SK-N-SH (cell line): ENCODE measurements at regions not wholly inside any gene's neighbourhood (a gene's known extent, or its start where the extent isn't known, plus 50 kb on each side); places are given as distances from the start of the nearest gene placed in this dataset.

Experiments
- CTCF ChIA-PET: fragments of 300-600, 350-600 bp; formaldehyde crosslinking; extraction: SDS; loops from one replicate; lab custom pipeline; 2021; lab: Yijun Ruan, JAX
- POLR2A ChIA-PET: fragments of 350-600 bp; sonication (Branson Sonifier 250); formaldehyde crosslinking; extraction: SDS; loops from one replicate; lab custom pipeline; 2020; ENCODE audit warnings: antibody characterized with exemption, inconsistent platforms; lab: Yijun Ruan, JAX
- DNase-seq: peaks from one replicate; pipeline ENCODE4 v3.0.0; 2012
- H2AFZ ChIP-seq: fragments of 200-600 bp; sonication (generic); 2 replicates; pipeline ENCODE4 v1.8.1; 2016; ENCODE audit warnings: antibody characterized with exemption, mild to moderate bottlenecking, low read depth
- H3F3A ChIP-seq: fragments of 200-600 bp; sonication (generic); replicated peaks from 2 replicates; pipeline ENCODE3; 2016; ENCODE audit warnings: antibody characterized with exemption, mild to moderate bottlenecking; ENCODE audit not compliant: insufficient read depth
- H3K27ac ChIP-seq, 2 experiments: fragments of 200-500 bp in 1 of 2; fragments of 200-600 bp in 1 of 2; sonication (Bioruptor generic) in 1 of 2; sonication (generic), shearing (Covaris generic) in 1 of 2; 2 replicates each; pipeline versions ENCODE4 v1.5.1 to v1.6.1; 2014 to 2016; ENCODE audit warnings: low read depth in 2 of 2, inconsistent platforms in 1 of 2, low read length in 1 of 2, mild to moderate bottlenecking in 1 of 2, mixed read lengths in 1 of 2
- H3K27me3 ChIP-seq: fragments of 200-600 bp; sonication (generic), shearing (Covaris generic); 2 replicates; pipeline ENCODE4 v1.6.1; 2016; ENCODE audit warnings: mixed run types; ENCODE audit not compliant: insufficient read depth
- H3K36me3 ChIP-seq, 2 experiments: fragments of 200-500 bp in 1 of 2; fragments of 200-600 bp in 1 of 2; sonication (Bioruptor generic) in 1 of 2; sonication (generic) in 1 of 2; replicated peaks in 1 of 2; 2 replicates each; pipeline versions ENCODE3 to v1.5.1; 2014 to 2016; ENCODE audit warnings: low read length in 1 of 2, mild to moderate bottlenecking in 1 of 2; ENCODE audit not compliant: insufficient read depth in 2 of 2, control insufficient read depth in 1 of 2
- H3K4me1 ChIP-seq, 2 experiments: fragments of 200-500 bp in 1 of 2; fragments of 200-600 bp in 1 of 2; sonication (Bioruptor generic) in 1 of 2; sonication (generic), shearing (Covaris generic) in 1 of 2; 2 replicates each; pipeline versions ENCODE4 v1.5.1 to v1.6.1; 2014 to 2016; ENCODE audit warnings: low read depth in 1 of 2, low read length in 1 of 2, mixed run types in 1 of 2; ENCODE audit not compliant: insufficient read depth in 2 of 2, control insufficient read depth in 1 of 2
- H3K4me2 ChIP-seq: fragments of 200-600 bp; sonication (generic), shearing (Covaris generic); 2 replicates; pipeline ENCODE4 v1.6.1; 2017; ENCODE audit warnings: mixed run types
- H3K4me3 ChIP-seq, 2 experiments: fragments of 200-500 bp in 1 of 2; fragments of 200-600 bp in 1 of 2; sonication (Bioruptor generic) in 1 of 2; sonication (generic), shearing (Covaris generic) in 1 of 2; 2 replicates each; pipeline versions ENCODE4 v1.5.1 to v1.8.1; 2014 to 2016; ENCODE audit warnings: low read depth in 2 of 2, inconsistent platforms in 1 of 2, low read length in 1 of 2, mild to moderate bottlenecking in 1 of 2, mixed read lengths in 1 of 2, moderate library complexity in 1 of 2
- H3K79me2 ChIP-seq: fragments of 200-600 bp; sonication (generic); 2 replicates; pipeline ENCODE4 v1.8.1; 2017; ENCODE audit warnings: mild to moderate bottlenecking; ENCODE audit not compliant: insufficient read depth
- H3K9ac ChIP-seq: fragments of 200-600 bp; sonication (generic); 2 replicates; pipeline ENCODE4 v1.6.1; 2017; ENCODE audit warnings: mixed run types
- H3K9me2 ChIP-seq: fragments of 200-600 bp; sonication (generic); 2 replicates; pipeline ENCODE4 v1.6.1; 2017; ENCODE audit warnings: mixed run types
- H3K9me3 ChIP-seq: fragments of 200-600 bp; sonication (generic); 2 replicates; pipeline ENCODE4 v1.6.1; 2017; ENCODE audit warnings: mixed run types, mild to moderate bottlenecking, moderate library complexity
- H4K20me1 ChIP-seq: fragments of 200-600 bp; sonication (generic); 2 replicates; pipeline ENCODE4 v1.6.1; 2017; ENCODE audit warnings: mild to moderate bottlenecking, mixed run types; ENCODE audit not compliant: insufficient read depth
- CHD2 ChIP-seq: fragments of 150-350 bp; IDR thresholded peaks from 2 replicates; pipeline ENCODE4 v1.6.1; 2018; ENCODE audit warnings: low read length; ENCODE audit not compliant: partially characterized antibody
- EP300 ChIP-seq, 2 experiments: IDR thresholded peaks; 2 replicates each; pipeline versions ENCODE4 v1.4.0 to v1.6.1; 2012; ENCODE audit warnings: borderline replicate concordance in 1 of 2, low read depth in 1 of 2, low read length in 1 of 2
- FOSL2 ChIP-seq: IDR thresholded peaks from 2 replicates; pipeline ENCODE4 v1.4.0; 2012; ENCODE audit warnings: low read depth, mild to moderate bottlenecking, moderate library complexity, borderline replicate concordance
- GATA2 ChIP-seq: sonication (generic); formaldehyde crosslinking; IDR thresholded peaks from 2 replicates; pipeline ENCODE4 v1.5.0; 2020; ENCODE audit warnings: mild to moderate bottlenecking, missing genetic modification reagents
- MEF2A ChIP-seq: IDR thresholded peaks from 2 replicates; pipeline ENCODE4 v1.4.0; 2012; ENCODE audit warnings: low read depth, borderline replicate concordance
- NFIC ChIP-seq: IDR thresholded peaks from 2 replicates; pipeline ENCODE4 v1.4.0; 2012; ENCODE audit warnings: borderline replicate concordance
- NRF1 ChIP-seq: IDR thresholded peaks from 2 replicates; pipeline ENCODE4 v1.6.1; 2012; ENCODE audit warnings: low read depth, mild to moderate bottlenecking, low read length
- PBX3 ChIP-seq: IDR thresholded peaks from 2 replicates; pipeline ENCODE4; 2012
- POLR2AphosphoS5 ChIP-seq: IDR thresholded peaks from 2 replicates; pipeline ENCODE4 v1.6.1; 2012; ENCODE audit warnings: low read depth, low read length
- RAD21 ChIP-seq: IDR thresholded peaks from 2 replicates; pipeline ENCODE4 v1.6.1; 2012; ENCODE audit warnings: mild to moderate bottlenecking, low read length
- REST ChIP-seq: IDR thresholded peaks from 2 replicates; pipeline ENCODE4 v1.6.1; 2012; ENCODE audit warnings: mild to moderate bottlenecking, low read depth, low read length, moderate library complexity
- RXRA ChIP-seq: IDR thresholded peaks from 2 replicates; pipeline ENCODE4 v1.4.0; 2012; ENCODE audit warnings: low read depth, mild to moderate bottlenecking, borderline replicate concordance
- SIN3A ChIP-seq: IDR thresholded peaks from 2 replicates; pipeline ENCODE4 v1.6.1; 2012; ENCODE audit warnings: low read depth, mild to moderate bottlenecking, low read length, moderate library complexity, borderline replicate concordance
- TCF12 ChIP-seq: IDR thresholded peaks from 2 replicates; pipeline ENCODE4 v1.4.0; 2012
- USF1 ChIP-seq: IDR thresholded peaks from 2 replicates; pipeline ENCODE4 v1.4.0; 2012; ENCODE audit warnings: low read depth, borderline replicate concordance
- YY1 ChIP-seq: IDR thresholded peaks from 2 replicates; pipeline ENCODE4 v1.4.0; 2012; ENCODE audit warnings: low read depth, mild to moderate bottlenecking
- WGBS: methylation state at CpG from one replicate; pipeline ENCODE4 v1.1.6; 2017; ENCODE audit warnings: low lambda C conversion rate; 5-methylcytosine and 5-hydroxymethylcytosine counted together
- TF ChIP-seq, protein P1 (sequence below): fragments of 150-350 bp; IDR thresholded peaks from 2 replicates; pipeline ENCODE4 v1.6.1; 2016; ENCODE audit warnings: mild to moderate bottlenecking, low read depth, low read length

DNA sequence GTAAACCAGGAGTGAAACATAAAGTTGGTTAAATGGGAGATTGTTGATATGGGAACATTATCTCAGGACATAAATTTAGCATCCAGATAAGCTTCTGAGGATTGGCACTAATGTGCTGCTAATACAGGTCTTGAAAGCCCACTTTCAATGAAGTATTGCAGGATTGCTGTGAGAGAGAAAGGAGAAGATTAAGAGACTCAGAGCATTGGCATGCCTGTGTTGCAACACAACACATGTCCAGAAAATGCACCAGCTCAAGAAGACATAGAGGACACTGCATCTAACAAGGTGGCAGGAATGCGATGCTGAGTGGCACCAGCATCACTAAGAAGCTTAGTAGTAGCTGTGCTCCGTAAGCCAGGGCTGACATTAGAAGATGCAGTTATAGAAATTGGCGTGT lies 728.9 kb downstream of the SUCLG1 start:
- Histone ChIP-seq H3K9me2 (no peaks in the 10 kb centered on the region), H2AFZ (no peak overlapping the region), H3K9me3 (no peaks in the 10 kb centered on the region), H3K36me3 (no peaks in the 10 kb centered on the region), H3K9ac (no peak overlapping the region), H3K4me1 (no peaks in the 10 kb centered on the region), H3F3A (no peaks in the 10 kb centered on the region), H3K27ac (no peak overlapping the region), H4K20me1 (no peaks in the 10 kb centered on the region), H3K27me3 (no peaks in the 10 kb centered on the region), H3K4me3 (no peak overlapping the region), H3K4me2 (no peak overlapping the region)
- 2% methylated on average over 3 of the region's 3 CpGs for WGBS
- POLR2A ChIA-PET = no interaction called here
- CTCF ChIA-PET = no interaction called here
- no peak for DNase-seq
- TF ChIP-seq GATA2 (CRISPR knock-in tag) (no peak), RAD21 (no peak), EP300 (IDR thresholded peaks at IDR 0.05; ENCODE audit: borderline replicate concordance in 1 of 2, low read depth in 1 of 2, low read length in 1 of 2) (no peak), SIN3A (no peak), FOSL2 (no peak), USF1 (no peak), REST (no peak), PBX3 (no peak), TCF12 (no peak), CHD2 (no peak), RXRA (no peak), MEF2A (no peak), POLR2AphosphoS5 (no peak), NFIC (no peak), YY1 (no peak), NRF1 (no peak)
- TF ChIP-seq, protein P1, sequence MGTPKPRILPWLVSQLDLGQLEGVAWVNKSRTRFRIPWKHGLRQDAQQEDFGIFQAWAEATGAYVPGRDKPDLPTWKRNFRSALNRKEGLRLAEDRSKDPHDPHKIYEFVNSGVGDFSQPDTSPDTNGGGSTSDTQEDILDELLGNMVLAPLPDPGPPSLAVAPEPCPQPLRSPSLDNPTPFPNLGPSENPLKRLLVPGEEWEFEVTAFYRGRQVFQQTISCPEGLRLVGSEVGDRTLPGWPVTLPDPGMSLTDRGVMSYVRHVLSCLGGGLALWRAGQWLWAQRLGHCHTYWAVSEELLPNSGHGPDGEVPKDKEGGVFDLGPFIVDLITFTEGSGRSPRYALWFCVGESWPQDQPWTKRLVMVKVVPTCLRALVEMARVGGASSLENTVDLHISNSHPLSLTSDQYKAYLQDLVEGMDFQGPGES = no peak
- TF ChIP-seq, all 33 proteins: peak for 0
- H3K79me2 ChIP-seq = no peaks in the 10 kb centered on the region
